GM12875 (cell line): ENCODE measurements at regions not wholly inside any gene's neighbourhood (a gene's known extent, or its start where the extent isn't known, plus 50 kb on each side); places are given as distances from the start of the nearest gene placed in this dataset.

Experiments used
- H3K4me3 ChIP-seq: one replicate; pipeline ENCODE4 v1.5.1; 2011; ENCODE audit warnings: low read depth, low read length, control low read depth
- CTCF ChIP-seq: IDR thresholded peaks from 2 replicates; pipeline ENCODE4 v1.5.1; 2011; ENCODE audit warnings: low read depth, mild to moderate bottlenecking, control low read depth, inconsistent platforms, low read length, moderate library complexity, borderline replicate concordance; ENCODE audit not compliant: insufficient read depth

GRCh38 chr11:39145346-39145745, 2314.1 kb downstream of the LRRC4C start:
- no peak overlapping the region for H3K4me3 ChIP-seq
- no peak for TF ChIP-seq CTCF

- no peak for TF ChIP-seq CTCF
Observed at GRCh38 chr11:39144351-39145130, 2314.9 kb downstream of the LRRC4C start.

GRCh38 chr11:39139581-39139980, 2319.9 kb downstream of the LRRC4C start:
- no peak for TF ChIP-seq CTCF
- no peak overlapping the region for H3K4me3 ChIP-seq

More at GRCh38 chr11:39144351-39145130, 2314.9 kb downstream of the LRRC4C start:
- no peak overlapping the region for H3K4me3 ChIP-seq

GRCh38 chr11:39120890-39121289, 2338.6 kb downstream of the LRRC4C start:
- TF ChIP-seq CTCF: no peak
- H3K4me3 ChIP-seq: no peak overlapping the region

- no peak for TF ChIP-seq CTCF
Observed at GRCh38 chr11:39113606-39114005, 2345.8 kb downstream of the LRRC4C start.

GRCh38 chr11:39102236-39102635, 2357.2 kb downstream of the LRRC4C start:
- no peak overlapping the region for H3K4me3 ChIP-seq
- no peak for TF ChIP-seq CTCF

More at GRCh38 chr11:39113606-39114005, 2345.8 kb downstream of the LRRC4C start:
- no peak overlapping the region for H3K4me3 ChIP-seq

GRCh38 chr11:39078465-39078864, 2381.0 kb downstream of the LRRC4C start:
- TF ChIP-seq CTCF: no peak
- no peak overlapping the region for H3K4me3 ChIP-seq
